Muscle layer of duodenum (tissue), 2 donors: ENCODE measurements at regions not wholly inside any gene's neighbourhood (a gene's known extent, or its start where the extent isn't known, plus 50 kb on each side); places are given as distances from the start of the nearest gene placed in this dataset.
"Not testable (repeated sequence)": the region's sequence is repeated elsewhere in the genome, so short reads cannot be mapped to it uniquely, and the experiment has no call there.

Source experiments
- H3K27ac ChIP-seq: one replicate; pipeline ENCODE4 v1.7.0; 2013; ENCODE audit warnings: mild to moderate bottlenecking, low read length
- H3K27me3 ChIP-seq: one replicate; pipeline ENCODE4 v1.7.0; 2013; ENCODE audit warnings: low read depth, mild to moderate bottlenecking, control low read depth, low read length
- H3K36me3 ChIP-seq, 2 donors: one replicate each; pipeline ENCODE4 v1.7.0; 2013; ENCODE audit warnings: low read length in 2 of 2, control low read depth in 1 of 2, mild to moderate bottlenecking in 1 of 2; ENCODE audit not compliant: insufficient read depth in 2 of 2, control insufficient read depth in 1 of 2
- H3K4me1 ChIP-seq, 2 donors: one replicate each; pipeline ENCODE4 v1.7.0; 2013; ENCODE audit warnings: low read length in 2 of 2, mild to moderate bottlenecking in 2 of 2, control low read depth in 1 of 2, moderate library complexity in 1 of 2; ENCODE audit not compliant: insufficient read depth in 2 of 2, control insufficient read depth in 1 of 2
- H3K4me3 ChIP-seq, 2 donors: one replicate each; pipeline ENCODE4 v1.7.0; 2013; ENCODE audit warnings: low read length in 2 of 2, low read depth in 1 of 2, mild to moderate bottlenecking in 1 of 2
- H3K9me3 ChIP-seq, 2 donors: one replicate each; pipeline ENCODE4 v1.7.0; 2013; ENCODE audit warnings: low read length in 2 of 2, control low read depth in 1 of 2, mild to moderate bottlenecking in 1 of 2; ENCODE audit not compliant: control insufficient read depth in 1 of 2
- donor health status: healthy.

DNA sequence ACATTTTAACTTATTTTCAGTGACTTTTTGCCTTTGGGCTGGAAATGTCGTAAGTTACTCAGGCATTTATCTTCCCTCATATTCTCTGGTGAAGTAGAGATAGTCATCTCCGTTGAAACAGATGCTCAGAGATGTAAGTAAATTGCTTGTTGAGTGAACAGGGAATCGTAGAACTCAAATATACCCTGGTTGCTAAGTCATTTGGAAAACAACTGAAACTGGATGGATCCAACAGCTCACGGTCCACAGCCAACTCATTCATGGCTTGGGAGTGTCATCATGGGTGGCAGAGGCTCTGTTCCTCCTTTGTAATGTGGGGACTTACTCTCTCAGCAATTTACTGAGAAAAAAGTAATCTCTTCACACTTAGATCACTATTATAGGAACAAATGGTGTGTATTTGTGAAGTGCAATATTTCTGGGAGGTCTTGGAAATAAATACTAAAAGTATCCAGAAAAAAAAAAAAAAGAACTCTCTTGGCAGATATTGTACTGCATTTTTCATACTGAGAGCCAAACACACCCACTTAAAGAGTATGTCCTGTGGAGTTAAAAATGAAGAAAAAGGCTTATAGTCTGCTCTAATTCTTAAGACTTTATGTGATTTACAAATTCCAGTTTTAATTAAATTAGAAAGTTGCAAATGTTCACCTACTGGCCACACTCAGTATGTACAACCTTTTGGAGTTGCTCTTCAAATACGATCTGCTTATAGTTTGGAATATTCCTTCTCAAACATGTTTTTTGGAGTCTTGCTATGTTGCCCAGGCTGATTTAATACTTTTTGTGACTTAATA, 107.4 kb downstream of the LEPR start:
- no peaks in the 10 kb centered on the region for H3K36me3 ChIP-seq
- H3K4me3 ChIP-seq = peak overlapping the region in 1 of 2 donors; percentile 12
- H3K27ac ChIP-seq = peak overlapping the region; percentile 29
- peaks cover 0 to 8% of the 10 kb centered on the region in 2 donors for H3K4me1 ChIP-seq
- peaks cover 0 to 8% of the 10 kb centered on the region in 2 donors for H3K9me3 ChIP-seq
- peaks cover 17% of the 10 kb centered on the region for H3K27me3 ChIP-seq

DNA sequence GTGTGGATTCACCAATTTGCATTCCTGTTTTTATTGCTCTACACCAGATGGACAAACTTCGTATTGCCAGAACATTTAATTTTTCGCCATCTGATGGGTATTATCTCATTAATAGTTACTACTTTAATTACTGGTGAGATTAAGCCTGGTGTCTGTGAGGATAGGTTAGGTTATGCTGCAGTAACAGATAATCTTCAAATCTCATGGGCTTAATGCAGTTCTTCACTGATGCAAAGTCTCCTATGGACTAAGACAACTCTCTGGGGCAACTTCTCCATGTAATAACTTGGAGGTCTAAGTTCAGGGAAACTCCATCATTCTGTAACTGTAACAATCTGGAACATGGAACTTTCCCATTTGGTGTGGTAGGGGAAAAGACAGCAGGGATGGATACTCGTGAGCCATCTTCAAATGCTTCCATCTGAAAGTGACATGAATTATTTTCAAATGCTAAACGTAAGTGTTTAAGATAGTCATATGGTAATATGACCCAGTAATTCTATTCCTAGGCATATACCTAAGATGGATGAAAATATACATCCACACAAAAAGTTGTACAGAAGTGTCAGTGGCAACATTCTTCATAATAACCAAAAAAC, 111.6 kb downstream of the LEPR start:
- H3K27ac ChIP-seq = no peak overlapping the region
- H3K27me3 ChIP-seq = no peaks in the 10 kb centered on the region
- peaks cover 0 to 8% of the 10 kb centered on the region in 2 donors for H3K9me3 ChIP-seq
- H3K4me1 ChIP-seq = no peaks in the 10 kb centered on the region
- no peaks in the 10 kb centered on the region for H3K36me3 ChIP-seq
- H3K4me3 ChIP-seq = no peak overlapping the region

DNA sequence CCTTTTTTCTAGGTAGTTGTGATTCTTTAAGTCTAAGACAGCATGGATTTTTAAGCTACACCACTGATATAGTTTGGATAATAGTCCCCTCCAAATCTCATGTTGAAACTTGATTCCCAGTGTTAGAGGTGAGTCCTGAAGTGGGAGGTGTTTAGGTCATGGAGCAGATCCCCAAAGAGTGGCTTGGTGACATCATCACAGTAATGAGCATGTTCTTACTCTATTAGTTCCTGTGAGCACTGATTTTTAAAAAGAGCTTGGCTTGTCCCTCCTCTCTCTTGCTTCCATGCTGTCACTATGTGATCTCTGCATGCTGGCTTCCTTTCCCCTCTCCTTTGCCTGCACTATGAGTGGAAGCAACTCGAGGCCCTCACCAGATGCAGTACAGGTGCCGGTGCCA, 115.5 kb downstream of the LEPR start:
- peaks cover 0 to 8% of the 10 kb centered on the region in 2 donors for H3K9me3 ChIP-seq
- H3K27ac ChIP-seq = no peak overlapping the region
- no peaks in the 10 kb centered on the region for H3K27me3 ChIP-seq
- H3K4me3 ChIP-seq = no peak overlapping the region
- H3K4me1 ChIP-seq = no peaks in the 10 kb centered on the region
- H3K36me3 ChIP-seq = no peaks in the 10 kb centered on the region

GRCh38 chr1:65538086-65538485, 117.6 kb downstream of the LEPR start:
- Histone ChIP-seq H3K27me3 (no peaks in the 10 kb centered on the region), H3K4me3 (no peak overlapping the region), H3K27ac (no peak overlapping the region), H3K36me3 (no peaks in the 10 kb centered on the region), H3K4me1 (no peaks in the 10 kb centered on the region), H3K9me3 (no peaks in the 10 kb centered on the region)

GRCh38 chr1:65538664-65539063, 118.2 kb downstream of the LEPR start:
- H3K36me3 ChIP-seq = no peaks in the 10 kb centered on the region
- H3K9me3 ChIP-seq = no peaks in the 10 kb centered on the region
- H3K4me3 ChIP-seq = no peak overlapping the region
- no peaks in the 10 kb centered on the region for H3K4me1 ChIP-seq
- H3K27me3 ChIP-seq = no peaks in the 10 kb centered on the region
- H3K27ac ChIP-seq = no peak overlapping the region

- H3K27ac ChIP-seq = no peak overlapping the region
- H3K9me3 ChIP-seq = no peaks in the 10 kb centered on the region
- H3K36me3 ChIP-seq = no peaks in the 10 kb centered on the region
- no peaks in the 10 kb centered on the region for H3K4me1 ChIP-seq
- H3K4me3 ChIP-seq = no peak overlapping the region
- H3K27me3 ChIP-seq = no peaks in the 10 kb centered on the region
Measured at GRCh38 chr1:65539266-65540131, 119.0 kb downstream of the LEPR start.

- Histone ChIP-seq H3K27me3 (no peaks in the 10 kb centered on the region), H3K36me3 (no peaks in the 10 kb centered on the region), H3K4me3 (no peak overlapping the region), H3K27ac (no peak overlapping the region), H3K9me3 (no peaks in the 10 kb centered on the region), H3K4me1 (no peaks in the 10 kb centered on the region)
Measured at GRCh38 chr1:65541161-65541560, 120.7 kb downstream of the LEPR start.

GRCh38 chr1:65541865-65542264, 121.4 kb downstream of the LEPR start:
- Histone ChIP-seq H3K9me3 (no peaks in the 10 kb centered on the region), H3K4me1 (no peaks in the 10 kb centered on the region), H3K27ac (no peak overlapping the region), H3K27me3 (no peaks in the 10 kb centered on the region), H3K4me3 (no peak overlapping the region), H3K36me3 (no peaks in the 10 kb centered on the region)

DNA sequence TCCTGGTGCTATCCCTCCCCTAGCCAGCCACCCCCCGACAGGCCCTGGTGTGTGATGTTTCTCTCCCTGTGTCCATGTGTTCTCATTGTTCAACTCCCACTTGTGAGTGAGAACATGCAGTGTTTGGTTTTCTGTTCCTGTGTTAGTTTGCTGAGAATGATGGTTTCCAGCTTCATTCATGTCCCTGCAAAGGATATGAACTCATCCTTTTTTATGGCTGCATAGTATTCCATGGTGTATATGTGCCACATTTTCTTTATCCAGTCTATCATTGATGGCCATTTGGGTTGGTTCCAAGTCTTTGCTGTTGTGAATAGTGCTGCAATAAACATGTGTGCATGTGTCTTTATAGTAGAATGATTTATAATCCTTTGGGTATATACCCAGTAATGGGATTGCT, 122.1 kb downstream of the LEPR start:
- not testable (repeated sequence) for H3K36me3 ChIP-seq, H3K27ac ChIP-seq, H3K4me1 ChIP-seq, H3K9me3 ChIP-seq, H3K27me3 ChIP-seq, H3K4me3 ChIP-seq

DNA sequence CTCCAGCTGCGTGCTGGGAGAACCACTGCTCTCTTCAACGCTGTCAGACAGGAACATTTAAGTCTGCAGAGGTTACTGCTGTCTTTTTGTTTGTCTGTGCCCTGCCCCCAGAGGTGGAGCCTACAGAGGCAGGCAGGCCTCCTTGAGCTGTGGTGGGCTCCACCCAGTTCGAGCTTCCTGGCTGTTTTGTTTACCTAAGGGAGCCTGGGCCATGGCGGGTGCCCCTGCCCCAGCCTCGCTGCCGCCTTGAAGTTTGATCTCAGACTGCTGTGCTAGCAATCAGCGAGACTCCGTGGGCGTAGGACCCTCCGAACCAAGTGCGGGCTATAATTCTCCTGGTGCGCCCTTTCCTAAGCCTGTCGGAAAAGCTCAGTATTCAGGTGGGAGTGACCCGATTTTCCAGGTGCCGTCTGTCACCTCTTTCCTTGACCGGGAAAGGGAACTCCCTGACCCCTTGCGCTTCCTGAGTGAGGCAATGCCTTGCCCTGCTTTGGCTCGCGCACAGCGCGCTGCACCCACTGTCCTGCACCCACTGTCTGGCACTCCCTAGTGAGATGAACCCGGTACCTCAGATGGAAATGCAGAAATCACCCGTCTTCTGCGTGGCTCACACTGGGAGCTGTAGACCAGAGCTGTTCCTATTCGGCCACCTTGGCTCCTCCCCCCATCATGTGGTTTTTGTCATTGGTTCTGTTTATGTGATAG, 130.0 kb downstream of the LEPR start:
- H3K4me1 ChIP-seq, H3K27ac ChIP-seq, H3K27me3 ChIP-seq, H3K36me3 ChIP-seq, H3K9me3 ChIP-seq, H3K4me3 ChIP-seq: not testable (repeated sequence)

GRCh38 chr1:65552484-65552883, 132.0 kb downstream of the LEPR start:
- H3K27ac ChIP-seq, H3K4me3 ChIP-seq, H3K4me1 ChIP-seq, H3K9me3 ChIP-seq, H3K27me3 ChIP-seq, H3K36me3 ChIP-seq: not testable (repeated sequence)
